MV-4-11 (cell line): ENCODE measurements at regions not wholly inside any gene's neighbourhood (a gene's known extent, or its start where the extent isn't known, plus 50 kb on each side); places are given as distances from the start of the nearest gene placed in this dataset.

Source experiments
- DNase-seq: peaks from one replicate; lab custom pipeline; 2025; lab: John Stamatoyannopoulos, UW

DNA sequence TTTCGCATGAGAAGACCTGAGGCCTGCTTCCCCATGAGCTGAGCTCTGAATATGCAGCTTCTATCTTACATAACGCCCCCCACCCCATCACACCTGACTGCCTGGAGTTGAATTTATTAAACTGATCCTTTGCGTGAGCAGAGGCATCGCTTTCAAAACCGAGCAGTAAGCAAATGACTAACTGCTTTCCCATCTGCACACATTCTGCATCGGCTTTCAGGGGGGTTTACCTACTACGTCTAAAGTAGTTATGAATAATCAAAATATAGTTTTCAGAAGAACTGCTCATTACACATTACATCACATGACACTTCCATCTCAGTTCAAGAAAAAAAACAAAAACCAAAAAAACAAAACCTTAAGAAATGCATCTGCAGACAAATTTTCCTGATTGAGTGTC lies 54.7 kb upstream of the EGR2 start:
- DNase-seq, result no peak

DNA sequence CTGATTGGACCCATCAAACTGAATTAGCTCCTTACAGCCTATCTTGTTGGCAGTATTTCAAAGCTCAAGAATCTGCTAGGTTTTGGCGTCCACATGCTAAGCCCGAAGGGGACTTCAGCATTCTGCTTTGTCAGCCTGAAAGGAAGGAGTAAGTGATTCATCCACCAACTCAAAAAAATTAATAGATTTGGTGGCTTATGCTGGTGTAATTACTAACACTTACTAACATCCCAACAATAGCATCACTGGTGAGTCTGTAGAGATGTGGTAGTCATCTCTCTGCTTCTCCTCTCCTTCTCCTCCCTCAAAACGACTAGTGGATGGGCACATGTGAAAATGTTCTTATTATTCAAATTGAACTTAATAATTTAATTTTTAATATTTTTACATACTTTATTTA lies 53.8 kb upstream of the EGR2 start:
- no peak for DNase-seq

- no peak for DNase-seq
Measured at GRCh38 chr10:62866941-62867340, 50.8 kb upstream of the EGR2 start.

DNA sequence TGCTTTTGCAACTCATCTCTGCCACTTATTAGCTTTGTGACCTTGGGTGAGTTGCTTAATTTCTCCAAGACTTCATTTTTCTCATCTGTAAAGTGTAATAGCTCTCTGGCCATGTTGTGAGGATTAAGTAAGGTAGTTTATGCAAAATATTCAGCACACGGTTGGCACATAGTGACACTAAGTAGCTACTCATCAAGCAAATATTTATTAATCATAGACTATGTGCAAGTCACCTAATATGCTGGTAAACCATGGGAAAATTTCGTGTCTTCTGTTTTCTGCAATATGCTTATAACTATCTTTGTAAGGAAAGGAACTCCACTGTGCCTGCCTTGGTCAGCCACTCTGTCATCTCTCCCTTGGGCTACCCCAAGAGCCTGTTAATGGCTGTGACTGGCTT lies 50.3 kb upstream of the EGR2 start:
- DNase-seq, result no peak
